ENCODE measurements at regions not wholly inside any gene's neighbourhood (a gene's known extent, or its start where the extent isn't known, plus 50 kb on each side); places are given as distances from the start of the nearest gene placed in this dataset.

DNA sequence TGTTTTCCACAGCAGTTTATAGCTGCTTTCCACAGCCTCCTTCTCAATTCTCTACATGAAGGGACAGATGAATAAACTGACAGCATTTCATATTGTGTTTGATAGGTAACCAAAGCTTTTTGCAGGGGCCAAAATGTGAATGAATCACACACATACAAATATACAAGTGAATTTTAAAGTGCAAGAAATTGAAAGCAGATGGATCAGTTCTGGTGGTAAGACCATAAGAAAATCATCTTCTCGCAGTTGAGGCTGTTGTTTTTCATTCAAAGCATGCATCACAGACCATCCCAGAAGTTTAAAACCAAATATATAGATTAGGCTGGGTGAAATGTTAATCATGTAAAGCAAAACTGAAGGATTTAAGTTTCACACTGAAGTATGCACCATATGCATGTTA, 1569.4 kb downstream of the PCDH9 start:
- no peak for ATAC-seq
- TF ChIP-seq PPARA (CRISPR knock-in tag; IDR thresholded peaks at IDR 0.05; ENCODE audit: borderline replicate concordance) (no peak), ZFP30 (CRISPR knock-in tag; IDR thresholded peaks at IDR 0.05) (no peak), ZFP3 (CRISPR knock-in tag; IDR thresholded peaks at IDR 0.05) (no peak), ARNTL (CRISPR knock-in tag; IDR thresholded peaks at IDR 0.05; ENCODE audit: borderline replicate concordance, low read depth) (no peak), ZC3H10 (CRISPR knock-in tag; IDR thresholded peaks at IDR 0.05) (no peak), TOX (CRISPR knock-in tag; IDR thresholded peaks at IDR 0.05; ENCODE audit: borderline replicate concordance) (no peak), ZNF8 (CRISPR knock-in tag; IDR thresholded peaks at IDR 0.05) (no peak), ESRRG (CRISPR knock-in tag; IDR thresholded peaks at IDR 0.05) (no peak), ZNF70 (CRISPR knock-in tag; IDR thresholded peaks at IDR 0.05) (no peak), ZNF565 (CRISPR knock-in tag; conservative IDR thresholded peaks at IDR 0.05; ENCODE audit: low read depth) (no peak), GLIS3 (CRISPR knock-in tag; IDR thresholded peaks at IDR 0.05) (no peak), OSR1 (CRISPR knock-in tag; IDR thresholded peaks at IDR 0.05) (no peak), SNAI2 (CRISPR knock-in tag; IDR thresholded peaks at IDR 0.05) (no peak), RARB (CRISPR knock-in tag; IDR thresholded peaks at IDR 0.05) (no peak)
- TF ChIP-seq, protein P1, sequence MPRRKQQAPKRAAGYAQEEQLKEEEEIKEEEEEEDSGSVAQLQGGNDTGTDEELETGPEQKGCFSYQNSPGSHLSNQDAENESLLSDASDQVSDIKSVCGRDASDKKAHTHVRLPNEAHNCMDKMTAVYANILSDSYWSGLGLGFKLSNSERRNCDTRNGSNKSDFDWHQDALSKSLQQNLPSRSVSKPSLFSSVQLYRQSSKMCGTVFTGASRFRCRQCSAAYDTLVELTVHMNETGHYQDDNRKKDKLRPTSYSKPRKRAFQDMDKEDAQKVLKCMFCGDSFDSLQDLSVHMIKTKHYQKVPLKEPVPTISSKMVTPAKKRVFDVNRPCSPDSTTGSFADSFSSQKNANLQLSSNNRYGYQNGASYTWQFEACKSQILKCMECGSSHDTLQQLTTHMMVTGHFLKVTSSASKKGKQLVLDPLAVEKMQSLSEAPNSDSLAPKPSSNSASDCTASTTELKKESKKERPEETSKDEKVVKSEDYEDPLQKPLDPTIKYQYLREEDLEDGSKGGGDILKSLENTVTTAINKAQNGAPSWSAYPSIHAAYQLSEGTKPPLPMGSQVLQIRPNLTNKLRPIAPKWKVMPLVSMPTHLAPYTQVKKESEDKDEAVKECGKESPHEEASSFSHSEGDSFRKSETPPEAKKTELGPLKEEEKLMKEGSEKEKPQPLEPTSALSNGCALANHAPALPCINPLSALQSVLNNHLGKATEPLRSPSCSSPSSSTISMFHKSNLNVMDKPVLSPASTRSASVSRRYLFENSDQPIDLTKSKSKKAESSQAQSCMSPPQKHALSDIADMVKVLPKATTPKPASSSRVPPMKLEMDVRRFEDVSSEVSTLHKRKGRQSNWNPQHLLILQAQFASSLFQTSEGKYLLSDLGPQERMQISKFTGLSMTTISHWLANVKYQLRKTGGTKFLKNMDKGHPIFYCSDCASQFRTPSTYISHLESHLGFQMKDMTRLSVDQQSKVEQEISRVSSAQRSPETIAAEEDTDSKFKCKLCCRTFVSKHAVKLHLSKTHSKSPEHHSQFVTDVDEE (CRISPR knock-in tag; IDR thresholded peaks at IDR 0.05): no peak
- TF ChIP-seq, protein P2, sequence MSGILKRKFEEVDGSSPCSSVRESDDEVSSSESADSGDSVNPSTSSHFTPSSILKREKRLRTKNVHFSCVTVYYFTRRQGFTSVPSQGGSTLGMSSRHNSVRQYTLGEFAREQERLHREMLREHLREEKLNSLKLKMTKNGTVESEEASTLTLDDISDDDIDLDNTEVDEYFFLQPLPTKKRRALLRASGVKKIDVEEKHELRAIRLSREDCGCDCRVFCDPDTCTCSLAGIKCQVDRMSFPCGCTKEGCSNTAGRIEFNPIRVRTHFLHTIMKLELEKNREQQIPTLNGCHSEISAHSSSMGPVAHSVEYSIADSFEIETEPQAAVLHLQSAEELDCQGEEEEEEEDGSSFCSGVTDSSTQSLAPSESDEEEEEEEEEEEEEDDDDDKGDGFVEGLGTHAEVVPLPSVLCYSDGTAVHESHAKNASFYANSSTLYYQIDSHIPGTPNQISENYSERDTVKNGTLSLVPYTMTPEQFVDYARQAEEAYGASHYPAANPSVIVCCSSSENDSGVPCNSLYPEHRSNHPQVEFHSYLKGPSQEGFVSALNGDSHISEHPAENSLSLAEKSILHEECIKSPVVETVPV (CRISPR knock-in tag; IDR thresholded peaks at IDR 0.05): no peak
- TF ChIP-seq, protein P3, sequence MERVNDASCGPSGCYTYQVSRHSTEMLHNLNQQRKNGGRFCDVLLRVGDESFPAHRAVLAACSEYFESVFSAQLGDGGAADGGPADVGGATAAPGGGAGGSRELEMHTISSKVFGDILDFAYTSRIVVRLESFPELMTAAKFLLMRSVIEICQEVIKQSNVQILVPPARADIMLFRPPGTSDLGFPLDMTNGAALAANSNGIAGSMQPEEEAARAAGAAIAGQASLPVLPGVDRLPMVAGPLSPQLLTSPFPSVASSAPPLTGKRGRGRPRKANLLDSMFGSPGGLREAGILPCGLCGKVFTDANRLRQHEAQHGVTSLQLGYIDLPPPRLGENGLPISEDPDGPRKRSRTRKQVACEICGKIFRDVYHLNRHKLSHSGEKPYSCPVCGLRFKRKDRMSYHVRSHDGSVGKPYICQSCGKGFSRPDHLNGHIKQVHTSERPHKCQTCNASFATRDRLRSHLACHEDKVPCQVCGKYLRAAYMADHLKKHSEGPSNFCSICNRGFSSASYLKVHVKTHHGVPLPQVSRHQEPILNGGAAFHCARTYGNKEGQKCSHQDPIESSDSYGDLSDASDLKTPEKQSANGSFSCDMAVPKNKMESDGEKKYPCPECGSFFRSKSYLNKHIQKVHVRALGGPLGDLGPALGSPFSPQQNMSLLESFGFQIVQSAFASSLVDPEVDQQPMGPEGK (CRISPR knock-in tag; IDR thresholded peaks at IDR 0.05; ENCODE audit: borderline replicate concordance): no peak

DNA sequence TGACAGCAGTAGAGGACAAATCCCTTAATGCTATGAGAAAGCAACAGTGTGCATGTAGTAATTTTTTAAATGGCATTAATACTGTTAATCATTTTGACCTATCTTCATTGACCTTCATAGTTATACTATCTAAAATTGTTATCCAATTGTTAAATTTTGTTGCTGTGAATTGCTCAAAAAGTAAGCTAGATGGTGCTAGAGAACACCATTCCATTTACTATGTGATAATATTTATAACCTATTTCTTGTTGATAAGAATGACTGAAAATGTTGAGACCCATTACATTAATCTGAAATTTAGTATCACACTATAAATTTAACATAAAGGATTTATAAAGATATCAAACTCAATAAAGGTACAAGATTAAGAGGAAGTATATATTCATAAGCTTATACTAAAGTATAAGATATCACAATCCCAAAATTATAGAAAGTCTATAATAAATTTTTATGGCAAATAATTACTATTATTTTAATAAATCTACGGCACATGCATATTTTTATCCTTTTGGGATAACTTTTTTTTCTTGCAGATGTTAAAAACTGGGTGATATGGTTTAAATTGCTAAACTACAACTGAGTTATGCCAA, 1573.3 kb downstream of the PCDH9 start:
- TF ChIP-seq ZNF8 (CRISPR knock-in tag; IDR thresholded peaks at IDR 0.05) (no peak), ZNF70 (CRISPR knock-in tag; IDR thresholded peaks at IDR 0.05) (no peak), BACH2 (CRISPR knock-in tag; IDR thresholded peaks at IDR 0.05; ENCODE audit: borderline replicate concordance) (no peak), GLIS3 (CRISPR knock-in tag; IDR thresholded peaks at IDR 0.05) (no peak), ZFP3 (CRISPR knock-in tag; IDR thresholded peaks at IDR 0.05) (no peak), CSDC2 (CRISPR knock-in tag; IDR thresholded peaks at IDR 0.05) (no peak), TCF4 (CRISPR knock-in tag; IDR thresholded peaks at IDR 0.05; ENCODE audit: borderline replicate concordance) (no peak), TOX (CRISPR knock-in tag; IDR thresholded peaks at IDR 0.05; ENCODE audit: borderline replicate concordance) (no peak), ESRRG (CRISPR knock-in tag; IDR thresholded peaks at IDR 0.05) (no peak), SNAI2 (CRISPR knock-in tag; IDR thresholded peaks at IDR 0.05) (no peak), ZNF565 (CRISPR knock-in tag; conservative IDR thresholded peaks at IDR 0.05; ENCODE audit: low read depth) (no peak), ZC3H10 (CRISPR knock-in tag; IDR thresholded peaks at IDR 0.05) (no peak), ARNTL (CRISPR knock-in tag; IDR thresholded peaks at IDR 0.05; ENCODE audit: borderline replicate concordance, low read depth) (no peak)
- TF ChIP-seq, protein P3 (CRISPR knock-in tag; IDR thresholded peaks at IDR 0.05; ENCODE audit: borderline replicate concordance): no peak
- TF ChIP-seq, protein P4, sequence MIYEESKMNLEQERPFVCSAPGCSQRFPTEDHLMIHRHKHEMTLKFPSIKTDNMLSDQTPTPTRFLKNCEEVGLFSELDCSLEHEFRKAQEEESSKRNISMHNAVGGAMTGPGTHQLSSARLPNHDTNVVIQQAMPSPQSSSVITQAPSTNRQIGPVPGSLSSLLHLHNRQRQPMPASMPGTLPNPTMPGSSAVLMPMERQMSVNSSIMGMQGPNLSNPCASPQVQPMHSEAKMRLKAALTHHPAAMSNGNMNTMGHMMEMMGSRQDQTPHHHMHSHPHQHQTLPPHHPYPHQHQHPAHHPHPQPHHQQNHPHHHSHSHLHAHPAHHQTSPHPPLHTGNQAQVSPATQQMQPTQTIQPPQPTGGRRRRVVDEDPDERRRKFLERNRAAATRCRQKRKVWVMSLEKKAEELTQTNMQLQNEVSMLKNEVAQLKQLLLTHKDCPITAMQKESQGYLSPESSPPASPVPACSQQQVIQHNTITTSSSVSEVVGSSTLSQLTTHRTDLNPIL (CRISPR knock-in tag; IDR thresholded peaks at IDR 0.05; ENCODE audit: low read depth): no peak
- TF ChIP-seq, protein P5, sequence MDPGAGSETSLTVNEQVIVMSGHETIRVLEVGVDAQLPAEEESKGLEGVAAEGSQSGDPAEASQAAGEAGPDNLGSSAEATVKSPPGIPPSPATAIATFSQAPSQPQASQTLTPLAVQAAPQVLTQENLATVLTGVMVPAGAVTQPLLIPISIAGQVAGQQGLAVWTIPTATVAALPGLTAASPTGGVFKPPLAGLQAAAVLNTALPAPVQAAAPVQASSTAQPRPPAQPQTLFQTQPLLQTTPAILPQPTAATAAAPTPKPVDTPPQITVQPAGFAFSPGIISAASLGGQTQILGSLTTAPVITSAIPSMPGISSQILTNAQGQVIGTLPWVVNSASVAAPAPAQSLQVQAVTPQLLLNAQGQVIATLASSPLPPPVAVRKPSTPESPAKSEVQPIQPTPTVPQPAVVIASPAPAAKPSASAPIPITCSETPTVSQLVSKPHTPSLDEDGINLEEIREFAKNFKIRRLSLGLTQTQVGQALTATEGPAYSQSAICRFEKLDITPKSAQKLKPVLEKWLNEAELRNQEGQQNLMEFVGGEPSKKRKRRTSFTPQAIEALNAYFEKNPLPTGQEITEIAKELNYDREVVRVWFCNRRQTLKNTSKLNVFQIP (CRISPR knock-in tag; IDR thresholded peaks at IDR 0.05; ENCODE audit: borderline replicate concordance, low read depth): no peak
- TF ChIP-seq, protein P1 (CRISPR knock-in tag; IDR thresholded peaks at IDR 0.05): no peak
- TF ChIP-seq, protein P2 (CRISPR knock-in tag; IDR thresholded peaks at IDR 0.05): no peak
- ATAC-seq: 0 out of 3 replicates have a peak, but pooled peaks have one; percentile 40
